Upper lobe of left lung (tissue), 4 donors: ENCODE measurements at regions not wholly inside any gene's neighbourhood (a gene's known extent, or its start where the extent isn't known, plus 50 kb on each side); places are given as distances from the start of the nearest gene placed in this dataset.

Experiments used
- CTCF ChIP-seq, 6 experiments: fragments of 450-650 bp in 4 of 6; fragments of 200-600 bp in 2 of 6; sonication (generic) in 2 of 6; IDR thresholded peaks; one replicate each; pipeline ENCODE4 v1.5.1; 2016 to 2019; ENCODE audit warnings: antibody characterized with exemption in 6 of 6
- POLR2A ChIP-seq, 4 donors: fragments of 450-650 bp; IDR thresholded peaks; one replicate each; pipeline ENCODE4 v1.5.1; 2016 to 2017; ENCODE audit warnings: antibody characterized with exemption in 4 of 4, mild to moderate bottlenecking in 2 of 4
- POLR2AphosphoS5 ChIP-seq, 2 donors: sonication (generic); formaldehyde crosslinking; IDR thresholded peaks; one replicate each; pipeline ENCODE4 v1.5.1; 2017; ENCODE audit warnings: antibody characterized with exemption in 2 of 2

GRCh38 chr5:67434466-67434865, 237.9 kb upstream of the CD180 start:
- no peak for TF ChIP-seq CTCF (IDR thresholded peaks at IDR 0.05)
- TF ChIP-seq POLR2A (IDR thresholded peaks at IDR 0.05): no peak
- TF ChIP-seq POLR2AphosphoS5 (IDR thresholded peaks at IDR 0.05): no peak
